ENCODE measurements at regions not wholly inside any gene's neighbourhood (a gene's known extent, or its start where the extent isn't known, plus 50 kb on each side); places are given as distances from the start of the nearest gene placed in this dataset.

DNA sequence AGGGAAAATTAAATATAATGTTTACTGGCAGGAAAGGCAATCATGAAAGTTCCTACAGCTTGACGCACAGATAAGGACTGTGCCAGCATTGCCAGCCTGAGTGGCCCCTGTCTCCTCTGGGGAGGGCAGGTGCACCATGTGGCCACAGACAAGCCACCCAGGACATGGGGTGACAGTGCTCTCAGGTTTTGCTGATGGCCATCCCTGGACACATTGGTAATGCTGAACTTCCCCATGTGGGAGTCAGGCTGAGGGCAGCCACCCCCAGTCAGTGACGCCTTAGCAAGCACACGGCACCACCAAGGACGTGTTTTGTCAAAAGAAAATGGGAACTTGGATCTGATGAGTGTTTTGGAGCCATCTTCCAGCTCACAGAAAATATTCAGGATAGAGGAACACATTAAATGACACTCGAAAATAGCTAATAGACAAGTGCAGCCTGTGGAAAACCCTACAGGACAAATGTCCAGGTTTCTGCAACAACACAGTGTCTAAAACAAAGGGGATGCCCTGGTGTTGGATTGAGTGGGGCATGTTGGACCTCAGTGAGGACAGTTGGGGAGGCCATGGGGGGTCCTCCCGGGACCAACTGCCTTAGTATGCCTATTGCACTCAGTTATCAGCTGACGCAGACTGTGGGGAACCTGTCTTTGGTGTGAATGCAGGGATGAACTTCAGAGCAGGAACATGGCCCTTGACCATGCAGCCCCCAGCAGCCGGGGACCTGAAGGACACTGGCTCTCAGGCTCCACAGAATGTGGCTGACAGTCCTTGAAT lies 1450.5 kb downstream of the BRD1 start:
- DNase-seq: no peak

DNA sequence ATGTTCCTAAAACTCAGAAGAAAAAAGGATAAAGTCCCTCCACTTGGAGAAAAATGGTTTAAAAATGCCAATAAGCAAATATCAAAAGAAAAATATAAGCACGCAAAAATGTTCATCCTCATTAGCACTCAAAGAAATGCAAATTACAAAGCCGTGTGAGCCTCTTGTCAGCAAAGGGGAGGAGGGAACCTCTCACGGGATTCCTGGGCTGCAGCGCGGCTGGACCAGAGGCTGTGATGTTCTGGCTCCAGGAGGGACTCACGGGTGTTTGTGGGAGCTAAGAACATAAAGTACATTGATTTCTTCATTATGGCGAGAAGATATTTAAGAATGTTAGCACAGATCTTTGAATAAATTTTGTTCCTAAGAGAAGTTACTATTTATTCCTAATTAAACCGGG lies 1451.2 kb downstream of the BRD1 start:
- DNase-seq: no peak

DNA sequence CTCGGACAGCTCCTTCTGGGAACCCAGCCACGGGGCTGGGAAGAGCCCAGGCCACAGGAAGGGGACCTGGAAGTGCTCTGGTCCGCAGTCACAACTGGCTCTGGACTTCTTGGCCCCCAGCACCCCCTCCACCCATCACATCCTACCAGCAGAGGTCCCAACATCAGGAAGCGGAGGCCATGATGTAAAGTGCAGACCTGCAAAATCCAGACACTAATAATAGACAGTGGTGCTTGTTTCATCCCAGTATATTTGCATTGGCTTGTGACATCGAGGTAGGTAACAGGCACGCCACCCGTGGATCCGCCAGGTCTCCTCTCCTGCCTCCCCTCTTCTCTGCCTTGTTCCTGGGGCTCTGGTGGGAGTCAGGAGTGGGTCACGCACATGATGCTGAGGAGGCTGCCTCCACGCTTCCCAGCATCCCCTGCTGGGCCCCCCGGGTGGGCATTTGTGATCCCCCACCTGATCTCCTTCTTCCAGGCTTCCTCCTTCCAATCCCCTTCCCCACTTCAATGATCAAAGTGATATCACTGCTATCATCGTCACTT lies 1454.0 kb downstream of the BRD1 start:
- no peak for DNase-seq

DNA sequence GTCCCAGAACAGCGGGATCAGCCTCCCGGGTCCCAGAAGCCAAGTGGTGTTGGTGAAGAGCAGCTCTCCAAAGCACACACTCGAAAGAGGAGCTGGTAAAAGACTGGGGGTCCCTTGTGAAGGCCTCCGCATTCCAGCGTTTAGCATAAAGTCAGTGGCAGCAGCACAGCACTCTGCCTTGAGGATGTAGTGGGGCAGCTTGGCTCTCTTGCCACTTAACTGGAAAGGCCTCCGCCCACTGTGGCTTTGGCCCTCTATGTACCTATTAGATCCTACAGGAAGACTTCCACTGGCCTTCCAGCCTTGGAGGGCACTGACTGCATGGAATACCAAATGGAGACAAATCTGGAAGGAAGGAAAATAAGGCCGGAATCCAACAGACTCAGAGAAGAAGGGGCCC lies 1455.3 kb downstream of the BRD1 start:
- no peak for DNase-seq

DNA sequence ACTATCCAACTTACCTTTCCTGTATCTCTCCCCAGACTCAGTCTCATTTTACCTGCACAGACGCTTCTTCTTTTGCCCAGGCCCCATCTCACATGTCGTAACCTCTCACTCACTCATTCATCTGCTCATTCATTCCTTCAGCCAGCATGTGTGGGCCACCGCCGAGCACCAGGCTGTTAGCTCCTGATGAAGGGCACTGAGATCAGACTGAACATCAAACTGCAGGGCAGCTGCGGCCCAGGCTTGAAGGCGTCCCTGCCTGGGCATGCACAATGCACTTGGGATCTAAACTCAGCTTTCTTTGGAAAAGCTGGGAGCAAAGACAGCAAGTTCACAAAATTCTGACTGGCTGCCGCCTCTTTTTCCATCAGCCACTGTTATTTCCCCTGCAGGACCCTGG lies 1456.3 kb downstream of the BRD1 start:
- no peak for DNase-seq

DNA sequence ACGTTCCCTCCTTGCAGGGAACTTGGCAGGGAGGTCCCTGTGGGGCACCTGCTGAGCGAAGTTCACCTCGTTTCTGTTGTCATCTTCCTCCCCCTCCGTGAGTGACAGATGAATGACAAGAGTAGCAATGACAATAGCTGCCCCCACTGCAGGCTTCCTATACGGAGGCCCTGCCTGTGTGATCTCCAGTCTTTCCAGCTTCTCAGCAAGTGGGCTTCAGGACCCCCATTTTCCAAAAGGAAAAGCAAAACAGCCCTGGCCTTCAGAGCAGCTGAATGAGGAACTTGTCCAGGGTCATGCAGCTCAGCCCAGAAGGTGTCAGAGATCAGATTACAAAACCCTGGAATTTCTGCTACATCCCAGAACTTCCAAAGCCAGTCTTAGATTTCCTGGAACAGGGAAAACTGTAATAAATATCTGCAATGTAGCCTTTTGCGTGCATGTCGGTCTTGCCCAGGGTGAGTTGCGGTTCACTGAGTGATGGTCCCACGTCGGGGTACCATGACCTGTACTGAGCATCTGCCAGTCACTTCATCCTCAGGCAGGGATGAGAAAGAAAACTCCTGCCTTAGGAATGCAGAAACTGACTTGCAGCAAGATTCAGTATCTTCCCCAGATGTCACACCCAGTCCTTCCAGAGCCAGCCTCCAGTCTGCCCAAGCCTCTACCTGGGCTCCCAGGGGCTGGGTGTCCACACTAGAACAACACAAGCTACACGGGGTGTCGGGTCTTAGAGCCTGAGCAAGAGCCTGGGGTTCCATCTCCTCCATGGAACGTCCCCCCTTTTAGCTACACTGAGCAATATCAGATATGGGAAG lies 1457.0 kb downstream of the BRD1 start:
- DNase-seq: no peak

DNA sequence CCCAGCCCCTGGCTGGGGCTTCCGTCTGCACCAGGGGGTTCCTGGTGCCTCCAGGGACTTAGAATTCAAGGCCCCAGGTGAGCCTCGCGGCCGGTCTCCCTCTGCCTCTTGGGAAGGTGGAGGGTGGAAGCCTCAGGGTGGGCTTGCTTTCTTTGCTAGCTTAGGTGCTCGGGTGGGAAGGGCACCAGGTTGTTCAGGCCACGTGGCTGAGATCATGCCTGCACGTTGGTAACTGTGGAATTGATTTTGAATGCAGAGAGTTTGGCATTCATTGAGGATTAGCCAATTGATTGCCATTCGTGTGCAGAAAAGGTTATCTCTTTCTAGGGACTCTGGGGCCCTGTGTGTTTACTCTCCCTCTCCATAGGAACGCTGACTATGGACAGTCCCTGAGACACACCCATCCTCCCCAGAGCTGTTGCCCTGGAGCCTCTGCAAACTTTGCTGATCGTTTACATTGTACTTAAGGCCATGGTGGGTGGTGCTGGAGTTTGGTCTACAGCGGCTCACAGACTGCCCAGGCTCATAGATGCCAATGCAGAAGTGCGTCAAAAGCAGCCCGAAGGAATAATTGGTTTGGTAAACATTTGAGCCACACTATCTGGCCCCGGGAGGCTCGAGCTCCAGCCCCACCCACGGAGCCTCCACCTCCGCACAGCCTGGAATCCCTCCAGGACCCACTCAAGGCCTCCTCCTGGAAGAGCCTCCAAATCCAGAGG lies 1457.7 kb downstream of the BRD1 start:
- DNase-seq: no peak

DNA sequence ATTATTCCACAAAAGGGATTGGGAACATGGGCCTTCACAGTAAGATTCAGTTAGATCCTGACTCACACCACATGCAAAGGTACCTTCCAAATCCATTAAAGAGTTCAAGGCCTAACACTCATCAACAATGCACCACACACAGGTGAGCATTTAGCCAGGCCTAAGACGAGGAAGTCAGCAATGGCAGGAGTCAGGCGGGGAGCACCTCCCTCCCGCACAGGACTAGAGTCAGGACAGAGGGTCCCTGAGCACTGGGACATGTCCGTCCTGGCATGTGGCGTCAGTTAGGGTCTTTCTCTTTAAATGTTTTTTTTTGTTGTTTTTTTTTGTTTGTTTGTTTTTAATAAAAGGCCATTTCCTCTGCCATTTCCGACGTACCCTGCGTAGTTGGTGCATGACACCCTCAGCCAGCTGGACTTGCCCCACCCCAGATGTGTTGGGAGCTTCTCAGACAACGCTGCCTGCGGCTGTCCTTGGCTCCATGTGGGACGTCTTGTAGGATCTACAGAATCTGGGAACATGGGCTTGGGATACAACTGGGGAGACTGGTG lies 1458.6 kb downstream of the BRD1 start:
- DNase-seq: no peak

DNA sequence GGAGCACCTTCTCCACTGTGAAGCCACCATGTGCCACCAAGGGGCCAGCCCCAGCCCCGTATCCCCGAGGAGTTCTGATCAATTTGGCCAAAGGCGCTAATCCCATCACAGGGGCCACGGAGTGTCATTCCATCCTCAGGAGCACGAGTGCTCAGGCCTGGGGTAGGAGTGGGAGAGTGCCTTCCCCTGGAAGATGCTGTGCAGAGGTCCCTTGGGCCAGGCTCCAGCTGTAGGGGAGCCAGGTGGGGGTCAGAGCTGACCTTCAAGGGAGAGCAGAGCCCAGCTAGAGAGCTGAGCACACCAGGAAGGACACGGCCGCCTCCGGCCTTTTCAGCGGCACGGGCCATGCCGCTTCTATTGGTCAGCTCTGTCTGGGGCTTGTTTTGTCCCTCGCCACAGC lies 1459.9 kb downstream of the BRD1 start:
- no peak for DNase-seq

DNA sequence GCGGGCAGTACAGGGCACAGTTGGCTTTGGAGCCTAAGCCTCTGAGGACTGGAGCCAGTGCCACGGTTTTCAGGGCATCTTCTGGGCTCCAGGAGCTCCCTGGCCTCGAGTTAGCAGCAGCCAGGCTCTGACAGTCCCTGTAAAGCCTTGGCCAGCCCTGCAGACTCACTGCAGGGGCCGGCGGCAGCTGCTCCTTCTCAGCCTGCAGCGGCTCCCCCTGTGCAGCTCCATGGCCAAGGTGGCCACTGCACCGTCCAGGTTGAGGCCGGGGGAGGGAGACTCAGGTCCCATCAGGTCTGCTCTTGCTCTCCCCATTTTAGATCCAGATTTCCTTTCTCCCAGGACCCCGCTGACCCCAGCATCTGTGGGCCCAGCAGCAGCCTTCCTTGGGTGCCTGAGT lies 1461.1 kb downstream of the BRD1 start:
- DNase-seq: no peak

DNA sequence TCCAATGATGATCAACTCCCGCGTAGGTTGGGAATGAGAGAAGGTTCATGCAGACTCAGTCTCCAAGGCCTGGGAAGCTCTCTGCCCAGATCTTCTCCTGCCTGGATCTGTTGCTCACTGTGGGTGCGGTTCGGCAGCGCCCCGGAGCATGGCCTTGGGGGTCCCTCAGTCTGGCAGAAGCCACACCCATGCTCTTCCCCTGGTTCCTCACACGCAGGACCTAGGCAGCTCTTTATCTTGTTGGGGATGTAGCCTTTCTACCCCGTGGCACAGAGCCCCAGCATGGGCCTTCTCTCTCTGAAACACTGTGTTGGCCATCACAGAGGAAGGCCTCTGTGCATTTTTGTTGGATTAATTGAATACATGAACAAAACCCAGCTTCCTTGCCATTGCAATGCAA lies 1461.6 kb downstream of the BRD1 start:
- DNase-seq: no peak

DNA sequence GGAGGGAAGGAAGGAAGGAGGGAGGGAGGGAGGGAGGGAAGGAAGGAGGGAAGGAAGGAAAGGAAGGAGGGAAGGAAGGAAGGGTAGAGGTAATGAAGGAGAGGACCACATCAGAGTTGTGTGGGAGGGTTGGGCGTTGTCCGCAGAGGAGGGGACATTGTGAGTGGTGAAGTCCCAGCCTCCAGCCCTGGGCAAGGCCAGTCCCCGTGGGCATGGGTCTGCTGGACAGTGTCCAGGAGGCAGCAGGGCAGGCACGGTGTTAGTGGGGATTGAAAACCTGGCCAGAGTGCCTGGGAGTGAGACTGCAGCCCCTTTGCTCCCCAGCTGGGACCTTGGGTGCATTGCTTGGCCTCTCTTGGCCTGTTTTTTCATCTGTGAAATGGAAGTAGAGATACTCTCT lies 1462.3 kb downstream of the BRD1 start:
- no peak for DNase-seq

DNA sequence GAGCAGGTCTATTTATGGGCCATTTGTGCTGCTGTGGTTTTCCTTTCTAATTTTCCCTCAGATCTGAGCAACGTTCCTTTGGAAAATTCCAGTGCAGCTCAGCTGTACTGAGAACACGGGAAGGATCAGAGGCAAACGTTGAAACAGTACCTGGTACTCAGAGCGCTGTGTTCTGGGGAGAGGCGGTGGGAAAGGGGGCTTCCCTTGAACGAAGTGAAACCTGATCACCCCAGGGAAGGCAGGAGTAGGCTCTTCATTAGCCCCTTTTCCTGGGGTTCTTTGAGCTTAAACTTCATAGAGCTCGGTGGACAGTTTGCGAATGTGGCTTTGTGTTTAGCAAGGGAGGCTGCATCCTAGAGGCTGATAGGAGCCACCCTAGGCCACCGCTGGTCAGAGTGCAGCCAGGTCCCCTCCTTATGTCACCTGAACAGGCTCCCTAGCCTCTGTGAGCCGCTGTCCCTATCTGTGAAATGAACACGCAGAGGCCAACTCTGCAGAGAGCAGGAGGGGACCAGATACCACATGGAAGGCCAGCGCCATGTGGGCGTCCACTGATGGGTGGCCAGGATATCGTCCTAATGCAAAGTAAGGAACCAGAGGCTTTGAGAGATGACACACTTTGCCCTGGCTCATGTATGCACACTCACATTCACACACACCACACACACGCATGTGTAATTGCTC lies 1464.8 kb downstream of the BRD1 start:
- no peak for DNase-seq

DNA sequence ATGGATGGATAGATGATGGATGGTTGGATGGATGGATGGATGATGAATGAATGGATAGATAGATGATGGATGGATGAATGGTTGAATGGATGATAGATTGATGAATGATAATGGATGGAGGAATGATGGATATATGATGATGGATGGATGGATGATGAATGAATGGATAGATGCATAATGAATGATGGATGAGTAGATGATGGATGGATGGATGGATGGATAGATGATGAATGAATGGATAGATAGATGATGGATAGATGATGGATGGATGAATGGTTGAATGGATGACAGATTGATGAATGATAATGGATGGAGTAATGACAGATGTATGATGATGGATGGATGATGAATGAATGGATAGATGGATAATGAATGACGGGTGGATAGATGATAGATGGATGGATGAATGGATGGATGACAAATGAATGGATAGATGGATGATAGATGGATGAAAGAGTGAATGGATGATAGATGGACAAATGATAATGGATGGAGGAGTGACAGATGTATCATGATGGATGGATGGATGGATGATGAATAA lies 1466.5 kb downstream of the BRD1 start:
- DNase-seq: no peak

DNA sequence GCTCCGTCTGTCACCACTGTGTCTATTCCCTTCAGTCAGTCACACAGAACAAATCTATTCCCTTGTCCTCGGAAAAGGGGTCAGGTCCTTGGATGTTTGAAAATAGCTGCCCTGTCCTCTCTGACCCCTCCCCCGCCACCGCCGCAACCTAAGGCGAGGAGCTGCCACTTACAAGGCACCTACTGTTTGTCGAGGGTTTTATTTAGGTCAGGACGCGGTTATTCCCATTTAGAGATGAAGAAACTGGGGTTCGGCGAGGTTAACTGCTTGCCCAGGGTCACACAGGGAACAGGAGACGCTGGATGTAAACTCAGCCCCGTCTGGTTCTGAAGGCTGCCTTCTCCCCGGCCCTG lies 1468.1 kb downstream of the BRD1 start:
- no peak for DNase-seq

DNA sequence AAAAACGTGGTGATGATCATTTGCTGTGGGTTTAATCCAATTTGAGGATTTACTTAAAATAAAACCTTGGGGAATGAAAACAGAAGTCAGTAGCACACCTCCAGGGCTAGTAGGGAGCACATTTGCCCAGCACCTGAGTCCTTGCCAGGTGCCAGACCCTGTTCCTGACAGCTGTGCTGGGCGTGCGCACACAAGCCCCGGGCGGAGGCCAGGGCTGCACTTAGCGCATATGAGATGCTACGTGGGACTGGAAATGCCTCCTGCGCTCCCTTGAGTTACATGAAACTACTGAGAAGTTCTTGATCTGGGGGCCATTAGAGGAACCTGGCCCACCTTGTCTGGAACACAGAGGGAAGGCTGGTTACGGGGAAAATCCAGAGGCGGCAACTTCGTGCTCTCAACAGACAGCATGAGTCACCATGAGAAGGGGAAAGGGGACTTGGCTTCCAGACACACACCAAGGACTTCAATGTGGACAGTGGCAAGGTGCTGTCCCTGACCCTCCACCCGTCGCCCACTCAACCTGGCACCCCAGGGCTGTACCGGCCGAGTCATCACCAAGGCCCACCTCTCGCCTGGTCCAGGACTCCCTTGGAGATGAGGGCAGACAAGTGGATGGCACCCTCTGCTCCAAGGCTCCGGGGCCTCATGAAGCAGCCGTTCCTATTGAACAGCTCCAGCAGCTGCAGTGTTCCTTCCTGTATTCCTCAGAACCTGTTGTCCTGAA lies 1468.6 kb downstream of the BRD1 start:
- no peak for DNase-seq

DNA sequence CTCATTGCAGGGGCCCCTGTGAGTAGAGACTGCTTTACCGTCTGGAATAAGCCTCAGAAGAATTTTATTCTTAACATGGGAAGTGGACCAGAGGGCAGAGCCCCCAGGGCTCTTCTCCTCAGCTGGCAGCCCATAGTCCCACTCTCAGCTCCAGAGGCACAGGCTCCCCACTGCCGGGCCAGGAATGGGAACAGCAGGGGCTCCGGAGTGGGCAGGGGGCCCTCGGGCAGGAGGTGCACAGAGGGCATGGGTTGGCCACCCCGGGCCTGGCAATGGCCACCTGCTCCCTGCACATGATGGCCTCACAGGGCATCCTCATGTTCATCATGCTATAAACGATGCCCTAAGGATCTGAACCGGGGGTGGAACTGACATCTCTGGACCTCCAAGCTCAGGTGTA lies 1469.7 kb downstream of the BRD1 start:
- DNase-seq: no peak

DNA sequence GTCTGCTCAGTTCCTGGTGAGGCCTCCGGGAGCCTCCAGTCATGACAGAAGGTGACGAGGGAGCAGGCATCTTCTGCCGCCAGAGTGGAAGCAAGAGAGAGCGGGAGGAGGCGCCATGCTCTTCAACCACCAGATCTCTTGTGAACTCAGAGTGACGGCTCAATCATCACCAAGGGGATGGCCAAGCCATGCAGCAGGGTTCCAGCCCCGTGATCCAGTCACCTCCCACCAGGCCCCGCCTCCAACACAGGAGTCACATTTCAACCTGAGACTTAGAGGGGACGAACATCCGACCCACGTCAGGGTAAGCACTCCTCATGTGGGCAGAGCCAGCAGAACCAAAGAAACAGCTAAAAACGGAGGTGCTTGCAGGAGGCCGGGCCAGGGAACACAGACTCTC lies 1470.5 kb downstream of the BRD1 start:
- no peak for DNase-seq

DNA sequence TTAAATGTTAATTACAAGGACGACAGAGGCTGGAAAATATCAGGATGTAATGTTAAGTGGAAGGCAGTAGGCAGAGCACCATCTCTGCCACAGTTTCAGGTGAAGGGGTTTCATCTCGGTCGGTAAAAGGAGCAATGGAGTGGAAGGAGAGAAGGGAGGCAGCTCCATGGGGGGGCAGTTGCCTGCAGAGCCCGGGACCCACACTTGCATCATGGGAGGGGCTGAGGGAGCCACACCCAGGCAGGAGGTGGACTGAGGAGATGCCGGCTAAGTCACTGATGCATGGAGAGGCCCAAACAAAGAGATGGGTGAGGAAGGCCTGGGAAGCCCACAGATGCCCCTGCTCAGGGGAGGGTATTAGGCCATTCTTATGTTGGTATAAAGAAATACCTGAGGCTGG lies 1470.9 kb downstream of the BRD1 start:
- DNase-seq: no peak

DNA sequence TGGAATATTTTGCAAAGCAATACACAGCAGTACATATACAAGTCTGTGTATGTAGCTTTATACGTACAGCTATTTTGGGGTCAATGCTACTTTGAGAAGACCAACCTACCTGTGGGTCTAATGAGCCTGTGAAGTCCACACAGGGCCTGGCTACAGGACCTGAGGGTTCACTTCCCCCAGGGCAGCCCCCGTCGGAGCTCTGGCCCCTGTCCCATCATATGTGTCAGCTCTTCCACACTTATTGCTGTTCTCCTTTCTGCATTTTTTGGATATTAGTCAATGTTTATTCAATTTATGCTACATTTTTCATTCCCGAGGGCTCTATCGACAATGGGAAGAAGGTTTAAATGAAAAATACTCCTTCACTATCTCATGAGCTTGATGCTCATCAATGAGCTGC lies 1473.6 kb downstream of the BRD1 start:
- DNase-seq: no peak

DNA sequence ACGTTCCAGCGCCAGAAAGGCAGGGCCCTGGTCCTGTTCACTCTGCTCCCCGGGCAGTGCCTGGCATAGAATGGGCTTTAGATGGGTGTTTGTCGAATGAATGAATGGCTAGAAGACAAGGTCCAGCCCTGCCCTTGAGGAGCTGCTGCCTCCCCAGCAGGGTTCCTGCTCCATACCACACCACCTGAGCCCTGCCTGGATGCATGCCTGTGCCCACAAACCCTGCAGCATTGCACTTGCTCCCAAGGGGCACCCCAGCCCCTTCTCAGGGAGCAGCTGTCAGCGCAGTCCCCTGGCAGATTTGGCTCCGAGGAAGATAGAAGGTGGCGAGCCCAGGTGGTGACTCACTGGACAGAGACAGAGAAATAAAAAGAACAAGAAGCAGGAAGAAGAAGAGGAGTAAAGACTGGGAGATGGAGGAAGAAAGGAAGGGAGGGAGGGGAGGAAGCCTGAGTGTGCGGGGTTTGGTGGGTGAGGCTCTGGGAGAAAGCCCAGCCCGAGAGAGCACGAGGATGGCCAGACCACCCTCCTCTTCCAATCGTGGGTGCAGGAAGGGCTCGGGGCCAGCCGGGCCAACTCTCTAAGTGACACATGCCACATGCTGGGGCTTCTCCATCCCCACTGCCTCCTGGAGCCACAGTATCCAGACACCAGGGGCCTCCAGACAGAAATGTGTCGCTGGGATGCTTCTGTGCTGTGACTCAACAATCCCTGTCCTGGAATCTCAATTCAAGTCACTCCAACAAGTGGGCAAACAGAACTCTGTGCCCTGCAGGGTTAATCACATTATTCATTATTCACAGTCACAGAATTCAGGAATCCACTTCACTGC lies 1474.3 kb downstream of the BRD1 start:
- no peak for DNase-seq

Measured in inflammatory macrophage treated with lipopolysaccharide for 1 hour (primary cell).